ENCODE measurements at regions not wholly inside any gene's neighbourhood (a gene's known extent, or its start where the extent isn't known, plus 50 kb on each side); places are given as distances from the start of the nearest gene placed in this dataset.

GRCh38 chr9:14512942-14513341 lies 180.3 kb downstream of the ZDHHC21 start:
- H3K9ac ChIP-seq (replicated peaks; ENCODE audit: extremely low read depth, insufficient read depth, low read length), result no peak overlapping the region
- H3K27me3 ChIP-seq (ENCODE audit: control insufficient read depth in 2 of 2, insufficient read depth in 2 of 2, low read length in 2 of 2), result no peaks in the 10 kb centered on the region
- POLR2A ChIA-PET, result no interaction called here
- FAIRE-seq, result no peak
- CTCF ChIA-PET, result interaction anchor here (0.7 to 1.6 kb wide), 2 partner anchors 9 to 121 kb away, joined by 3 to 5 read pairs; no protein-coding TSS in a partner anchor
- H3K9me3 ChIP-seq (replicated peaks; ENCODE audit: control insufficient read depth, insufficient read depth, low read length), result no peaks in the 10 kb centered on the region
- no peak overlapping the region for H3K4me3 ChIP-seq (replicated peaks in 1 of 3; ENCODE audit: insufficient read depth in 1 of 3, low read depth in 1 of 3, low read length in 3 of 3)
- dilution Hi-C loops (cut with MboI; ENCODE audit: extremely low pct_ligation_motif_present, low sequenced_read_pairs), result no loop called here
- no peaks in the 10 kb centered on the region for H4K20me1 ChIP-seq (replicated peaks; ENCODE audit: control insufficient read depth, extremely low read depth, insufficient read depth, low read length)
- H3K4me1 ChIP-seq (ENCODE audit: control insufficient read depth, extremely low read depth, insufficient read depth, low read length), result no peaks in the 10 kb centered on the region
- intact Hi-C loops (cut with micrococcal nuclease), result no loop called here
- no peak overlapping the region for H3K27ac ChIP-seq (ENCODE audit: insufficient read depth, low read depth, low read length)
- no peak overlapping the region for H3K4me2 ChIP-seq (ENCODE audit: insufficient read depth, low read length)
- BruUV-seq (replicated peaks), result no TSS peak
- no peak for TF ChIP-seq MAX (IDR thresholded peaks at IDR 0.05; ENCODE audit: insufficient read depth, insufficient read length)
- no peak for TF ChIP-seq POLR2A (IDR thresholded peaks at IDR 0.05; ENCODE audit: low read depth, low read length)
- H2AFZ ChIP-seq (ENCODE audit: low read depth, low read length), result no peak overlapping the region
- no peaks in the 10 kb centered on the region for H3K9me1 ChIP-seq (replicated peaks; ENCODE audit: control insufficient read depth, extremely low read depth, insufficient read depth, low read length)
- no peak for DNase-seq (ENCODE audit: low read depth, low spot score)
- H3K36me3 ChIP-seq (ENCODE audit: control insufficient read depth in 2 of 2, extremely low read depth in 1 of 2, insufficient read depth in 2 of 2, low read length in 2 of 2), result no peaks in the 10 kb centered on the region
- H3K79me2 ChIP-seq (ENCODE audit: control insufficient read depth, insufficient read depth, low read length), result no peaks in the 10 kb centered on the region

GRCh38 chr9:14511452-14511851 lies 181.8 kb downstream of the ZDHHC21 start:
- no peak for FAIRE-seq
- H3K4me3 ChIP-seq (replicated peaks in 1 of 3; ENCODE audit: insufficient read depth in 1 of 3, low read depth in 1 of 3, low read length in 3 of 3), result no peak overlapping the region
- dilution Hi-C loops (cut with MboI; ENCODE audit: extremely low pct_ligation_motif_present, low sequenced_read_pairs) (no loop called here), intact Hi-C loops (cut with micrococcal nuclease) (no loop called here)
- H2AFZ ChIP-seq (ENCODE audit: low read depth, low read length), result no peak overlapping the region
- no peaks in the 10 kb centered on the region for H3K79me2 ChIP-seq (ENCODE audit: control insufficient read depth, insufficient read depth, low read length)
- no peaks in the 10 kb centered on the region for H3K9me3 ChIP-seq (replicated peaks; ENCODE audit: control insufficient read depth, insufficient read depth, low read length)
- H3K4me1 ChIP-seq (ENCODE audit: control insufficient read depth, extremely low read depth, insufficient read depth, low read length), result no peaks in the 10 kb centered on the region
- ChIA-PET POLR2A (no interaction called here), CTCF (no interaction called here)
- H4K20me1 ChIP-seq (replicated peaks; ENCODE audit: control insufficient read depth, extremely low read depth, insufficient read depth, low read length), result no peaks in the 10 kb centered on the region
- no peak overlapping the region for H3K9ac ChIP-seq (replicated peaks; ENCODE audit: extremely low read depth, insufficient read depth, low read length)
- no peak for DNase-seq (ENCODE audit: low read depth, low spot score)
- H3K36me3 ChIP-seq (ENCODE audit: control insufficient read depth in 2 of 2, extremely low read depth in 1 of 2, insufficient read depth in 2 of 2, low read length in 2 of 2), result no peaks in the 10 kb centered on the region
- H3K27me3 ChIP-seq (ENCODE audit: control insufficient read depth in 2 of 2, insufficient read depth in 2 of 2, low read length in 2 of 2), result no peaks in the 10 kb centered on the region
- no peaks in the 10 kb centered on the region for H3K9me1 ChIP-seq (replicated peaks; ENCODE audit: control insufficient read depth, extremely low read depth, insufficient read depth, low read length)
- TF ChIP-seq GATA2 (IDR thresholded peaks at IDR 0.05; ENCODE audit: insufficient read depth, insufficient read length, low read depth, low read length), result no peak
- no peak for TF ChIP-seq FOS (IDR thresholded peaks at IDR 0.05; ENCODE audit: borderline replicate concordance, insufficient read depth, low read length)
- TF ChIP-seq JUN (IDR thresholded peaks at IDR 0.05; ENCODE audit: borderline replicate concordance, insufficient read depth, insufficient read length, low read depth), result no peak
- TF ChIP-seq MAX (IDR thresholded peaks at IDR 0.05; ENCODE audit: insufficient read depth, insufficient read length), result no peak
- no peak for TF ChIP-seq MYC (IDR thresholded peaks at IDR 0.05; ENCODE audit: low read depth, low read length)
- TF ChIP-seq EZH2 (IDR thresholded peaks at IDR 0.05; ENCODE audit: borderline replicate concordance, low read depth, low read length, severe bottlenecking), result no peak
- TF ChIP-seq POLR2AphosphoS5 (IDR thresholded peaks at IDR 0.05; ENCODE audit: insufficient read depth, low read depth, low read length), result no peak
- no peak for TF ChIP-seq CTCF (IDR thresholded peaks at IDR 0.05; ENCODE audit: extremely low read depth in 1 of 2, insufficient read depth in 1 of 2, low read depth in 1 of 2, low read length in 2 of 2)
- TF ChIP-seq POLR2A (IDR thresholded peaks at IDR 0.05; ENCODE audit: low read depth, low read length), result no peak
- no peak overlapping the region for H3K27ac ChIP-seq (ENCODE audit: insufficient read depth, low read depth, low read length)
- BruUV-seq (replicated peaks), result no TSS peak
- H3K4me2 ChIP-seq (ENCODE audit: insufficient read depth, low read length), result no peak overlapping the region
